CD4-positive, alpha-beta T cell treated with Interleukin-21 for 1 hour (primary cell): ENCODE measurements at regions not wholly inside any gene's neighbourhood (a gene's known extent, or its start where the extent isn't known, plus 50 kb on each side); places are given as distances from the start of the nearest gene placed in this dataset.
"Not testable (repeated sequence)": the region's sequence is repeated elsewhere in the genome, so short reads cannot be mapped to it uniquely, and the experiment has no call there.

Source experiments
- DNase-seq: peaks from one replicate; pipeline ENCODE4 v3.0.0-alpha.2; 2020

GRCh38 chr7:3165681-3166580 lies 122.3 kb upstream of the CARD11 start:
- no peak for DNase-seq

- DNase-seq = no peak
These were observed 123.9 kb upstream of the CARD11 start for GRCh38 chr7:3167551-3167950.

- no peak for DNase-seq
These were observed 124.7 kb upstream of the CARD11 start for GRCh38 chr7:3168370-3168769.

GRCh38 chr7:3168869-3169268 lies 125.2 kb upstream of the CARD11 start:
- no peak for DNase-seq

- no peak for DNase-seq
These were observed 128.2 kb upstream of the SDK1 start for GRCh38 chr7:3172768-3173280.

- no peak for DNase-seq
These were observed 126.4 kb upstream of the SDK1 start for GRCh38 chr7:3174515-3175284.

- DNase-seq = no peak
These were observed 125.7 kb upstream of the SDK1 start for GRCh38 chr7:3175285-3175902.

- DNase-seq = no peak
These were observed 124.7 kb upstream of the SDK1 start for GRCh38 chr7:3176112-3177000.

GRCh38 chr7:3177271-3177670 lies 123.8 kb upstream of the SDK1 start:
- no peak for DNase-seq

- no peak for DNase-seq
These were observed 121.6 kb upstream of the SDK1 start for GRCh38 chr7:3179456-3179855.

GRCh38 chr7:3180604-3181003 lies 120.4 kb upstream of the SDK1 start:
- DNase-seq = no peak

- not testable (repeated sequence) for DNase-seq
These were observed 119.0 kb upstream of the SDK1 start for GRCh38 chr7:3182055-3182454.

GRCh38 chr7:3187444-3188040 lies 113.5 kb upstream of the SDK1 start:
- DNase-seq = no peak

GRCh38 chr7:3188946-3189345 lies 112.1 kb upstream of the SDK1 start:
- no peak for DNase-seq

- no peak for DNase-seq
These were observed 109.5 kb upstream of the SDK1 start for GRCh38 chr7:3191548-3191947.

GRCh38 chr7:3192669-3193068 lies 108.4 kb upstream of the SDK1 start:
- no peak for DNase-seq

GRCh38 chr7:3193379-3194120 lies 107.5 kb upstream of the SDK1 start:
- no peak for DNase-seq

- no peak for DNase-seq
These were observed 106.4 kb upstream of the SDK1 start for GRCh38 chr7:3194501-3195141.

GRCh38 chr7:3195160-3195559 lies 105.9 kb upstream of the SDK1 start:
- no peak for DNase-seq

- no peak for DNase-seq
These were observed 104.2 kb upstream of the SDK1 start for GRCh38 chr7:3196629-3197400.
